Stimulated activated CD4-positive, alpha-beta T cell treated with anti-CD3 and anti-CD28 coated beads, Interleukin-1b, Interleukin-23, amount 100 ng/mL, for 24 hours (primary cell): ENCODE measurements at regions not wholly inside any gene's neighbourhood (a gene's known extent, or its start where the extent isn't known, plus 50 kb on each side); places are given as distances from the start of the nearest gene placed in this dataset.

ENCODE experiments used
- DNase-seq, 4 experiments: peaks; one replicate each; pipeline ENCODE4 v3.0.0-alpha.2; 2020; ENCODE audit warnings: low read depth in 4 of 4, low spot score in 1 of 4

- no peak for DNase-seq
Measured at GRCh38 chr10:110396284-110396651, 91.5 kb upstream of the SMNDC1 start.

- DNase-seq, result no peak
Measured at GRCh38 chr10:110397856-110398255, 93.1 kb upstream of the SMNDC1 start.

- no peak for DNase-seq
Measured at GRCh38 chr10:110398419-110399105, 93.8 kb upstream of the SMNDC1 start.

- no peak for DNase-seq
Measured at GRCh38 chr10:110399106-110399964, 94.6 kb upstream of the SMNDC1 start.

GRCh38 chr10:110399965-110400933 lies 95.5 kb upstream of the SMNDC1 start:
- DNase-seq, result no peak

- DNase-seq, result no peak
Measured at GRCh38 chr10:110401401-110402076, 96.2 kb upstream of the DUSP5 start.

- DNase-seq, result no peak
Measured at GRCh38 chr10:110402077-110402416, 95.7 kb upstream of the DUSP5 start.

- DNase-seq, result no peak
Measured at GRCh38 chr10:110403593-110403992, 94.1 kb upstream of the DUSP5 start.

GRCh38 chr10:110404413-110404812 lies 93.3 kb upstream of the DUSP5 start:
- DNase-seq, result no peak

GRCh38 chr10:110404825-110405224 lies 92.9 kb upstream of the DUSP5 start:
- no peak for DNase-seq

GRCh38 chr10:110405380-110405779 lies 92.3 kb upstream of the DUSP5 start:
- DNase-seq, result no peak

- DNase-seq, result no peak
Measured at GRCh38 chr10:110407301-110408170, 90.2 kb upstream of the DUSP5 start.

GRCh38 chr10:110408203-110408871 lies 89.4 kb upstream of the DUSP5 start:
- no peak for DNase-seq

- DNase-seq, result no peak
Measured at GRCh38 chr10:110408943-110409342, 88.8 kb upstream of the DUSP5 start.

- no peak for DNase-seq
Measured at GRCh38 chr10:110409488-110409887, 88.2 kb upstream of the DUSP5 start.

- DNase-seq, result no peak
Measured at GRCh38 chr10:110409926-110410325, 87.8 kb upstream of the DUSP5 start.

- no peak for DNase-seq
Measured at GRCh38 chr10:110410329-110411046, 87.2 kb upstream of the DUSP5 start.

GRCh38 chr10:110411047-110411410 lies 86.7 kb upstream of the DUSP5 start:
- DNase-seq, result no peak
